22Rv1 (cell line): ENCODE measurements at regions not wholly inside any gene's neighbourhood (a gene's known extent, or its start where the extent isn't known, plus 50 kb on each side); places are given as distances from the start of the nearest gene placed in this dataset.

ENCODE experiments used
- CTCF ChIP-seq: fragments of 450-650 bp; IDR thresholded peaks from 2 replicates; pipeline ENCODE4 v1.5.1; 2017; ENCODE audit warnings: mild to moderate bottlenecking
- ZFX ChIP-seq: fragments of 450-650 bp; IDR thresholded peaks from 2 replicates; pipeline ENCODE4 v1.6.1; 2017; ENCODE audit warnings: antibody characterized with exemption, borderline replicate concordance

GRCh38 chr2:136651456-136652010 lies 113.8 kb upstream of the THSD7B start:
- no peak for TF ChIP-seq CTCF
- TF ChIP-seq ZFX = no peak
